NCI-H1105 (cell line): ENCODE measurements at regions not wholly inside any gene's neighbourhood (a gene's known extent, or its start where the extent isn't known, plus 50 kb on each side); places are given as distances from the start of the nearest gene placed in this dataset.

ENCODE experiments used
- DNase-seq: peaks from one replicate; lab custom pipeline; 2025; lab: John Stamatoyannopoulos, UW

- no peak for DNase-seq
These were observed 101.4 kb upstream of the SMIM23 start for GRCh38 chr5:171684169-171684568.

GRCh38 chr5:171688696-171689495, 96.7 kb upstream of the SMIM23 start:
- DNase-seq: no peak

- no peak for DNase-seq
These were observed 95.7 kb upstream of the SMIM23 start for GRCh38 chr5:171689853-171690417.

GRCh38 chr5:171692107-171692506, 93.5 kb upstream of the SMIM23 start:
- DNase-seq: no peak

GRCh38 chr5:171692936-171693335, 92.7 kb upstream of the SMIM23 start:
- DNase-seq: no peak

- DNase-seq: no peak
These were observed 92.2 kb upstream of the SMIM23 start for GRCh38 chr5:171693412-171693811.

GRCh38 chr5:171695804-171696203, 89.8 kb upstream of the SMIM23 start:
- no peak for DNase-seq

GRCh38 chr5:171697221-171698102, 88.2 kb upstream of the SMIM23 start:
- DNase-seq: no peak

- no peak for DNase-seq
These were observed 85.2 kb upstream of the SMIM23 start for GRCh38 chr5:171700318-171700912.

- no peak for DNase-seq
These were observed 84.5 kb upstream of the SMIM23 start for GRCh38 chr5:171701100-171701541.

GRCh38 chr5:171702135-171702770, 83.4 kb upstream of the SMIM23 start:
- DNase-seq: no peak

- DNase-seq: no peak
These were observed 82.5 kb upstream of the SMIM23 start for GRCh38 chr5:171703146-171703545.

- DNase-seq: no peak
These were observed 80.6 kb upstream of the SMIM23 start for GRCh38 chr5:171705036-171705435.

GRCh38 chr5:171705830-171706468, 79.7 kb upstream of the SMIM23 start:
- no peak for DNase-seq

GRCh38 chr5:171706736-171707441, 78.7 kb upstream of the SMIM23 start:
- DNase-seq: no peak

- no peak for DNase-seq
These were observed 78.2 kb upstream of the SMIM23 start for GRCh38 chr5:171707442-171707792.

- no peak for DNase-seq
These were observed 75.7 kb upstream of the SMIM23 start for GRCh38 chr5:171709930-171710329.

GRCh38 chr5:171710451-171711024, 75.1 kb upstream of the SMIM23 start:
- DNase-seq: no peak

GRCh38 chr5:171711571-171711970, 74.0 kb upstream of the SMIM23 start:
- no peak for DNase-seq

GRCh38 chr5:171712616-171713015, 73.0 kb upstream of the SMIM23 start:
- no peak for DNase-seq
